Hematopoietic multipotent progenitor cell treated with erythropoietin and hydrocortisone succinate and interleukin-3 and kit ligand, for 15 days (in vitro differentiated cells): ENCODE measurements at regions not wholly inside any gene's neighbourhood (a gene's known extent, or its start where the extent isn't known, plus 50 kb on each side); places are given as distances from the start of the nearest gene placed in this dataset.

Experiments used
- DNase-seq: peaks from one replicate; pipeline ENCODE4 v3.0.0-alpha.2; 2015; ENCODE audit warnings: low spot score

- no peak for DNase-seq
Observed at GRCh38 chr5:8848997-8849594, 696.8 kb downstream of the SEMA5A start.

GRCh38 chr5:8851101-8851500, 694.8 kb downstream of the SEMA5A start:
- DNase-seq, result no peak

GRCh38 chr5:8857051-8857450, 688.8 kb downstream of the SEMA5A start:
- DNase-seq, result no peak

- DNase-seq, result no peak
Observed at GRCh38 chr5:8861764-8862163, 684.1 kb downstream of the SEMA5A start.

GRCh38 chr5:8864053-8864452, 681.8 kb downstream of the SEMA5A start:
- DNase-seq, result no peak

GRCh38 chr5:8865266-8865665, 680.6 kb downstream of the SEMA5A start:
- no peak for DNase-seq

- DNase-seq, result no peak
Observed at GRCh38 chr5:8865686-8866374, 680.0 kb downstream of the SEMA5A start.

- DNase-seq, result no peak
Observed at GRCh38 chr5:8868283-8868682, 677.6 kb downstream of the SEMA5A start.

GRCh38 chr5:8869932-8870331, 675.9 kb downstream of the SEMA5A start:
- DNase-seq, result no peak

GRCh38 chr5:8870349-8870958, 675.4 kb downstream of the SEMA5A start:
- DNase-seq, result no peak

GRCh38 chr5:8870959-8871355, 674.9 kb downstream of the SEMA5A start:
- DNase-seq, result no peak

GRCh38 chr5:8871446-8871845, 674.4 kb downstream of the SEMA5A start:
- DNase-seq, result no peak

- no peak for DNase-seq
Observed at GRCh38 chr5:8875722-8876121, 670.2 kb downstream of the SEMA5A start.

- DNase-seq, result no peak
Observed at GRCh38 chr5:8879248-8879647, 666.6 kb downstream of the SEMA5A start.

GRCh38 chr5:8884029-8884428, 661.8 kb downstream of the SEMA5A start:
- DNase-seq, result no peak

- no peak for DNase-seq
Observed at GRCh38 chr5:8892926-8893325, 652.9 kb downstream of the SEMA5A start.

- no peak for DNase-seq
Observed at GRCh38 chr5:8894031-8894430, 651.8 kb downstream of the SEMA5A start.

- DNase-seq, result no peak
Observed at GRCh38 chr5:8895062-8895461, 650.8 kb downstream of the SEMA5A start.

GRCh38 chr5:8895599-8895998, 650.3 kb downstream of the SEMA5A start:
- no peak for DNase-seq

- DNase-seq, result no peak
Observed at GRCh38 chr5:8897316-8897715, 648.6 kb downstream of the SEMA5A start.

- DNase-seq, result no peak
Observed at GRCh38 chr5:8905021-8905420, 640.9 kb downstream of the SEMA5A start.

GRCh38 chr5:8906303-8906967, 639.4 kb downstream of the SEMA5A start:
- no peak for DNase-seq
